ENCODE measurements at regions not wholly inside any gene's neighbourhood (a gene's known extent, or its start where the extent isn't known, plus 50 kb on each side); places are given as distances from the start of the nearest gene placed in this dataset.

DNA sequence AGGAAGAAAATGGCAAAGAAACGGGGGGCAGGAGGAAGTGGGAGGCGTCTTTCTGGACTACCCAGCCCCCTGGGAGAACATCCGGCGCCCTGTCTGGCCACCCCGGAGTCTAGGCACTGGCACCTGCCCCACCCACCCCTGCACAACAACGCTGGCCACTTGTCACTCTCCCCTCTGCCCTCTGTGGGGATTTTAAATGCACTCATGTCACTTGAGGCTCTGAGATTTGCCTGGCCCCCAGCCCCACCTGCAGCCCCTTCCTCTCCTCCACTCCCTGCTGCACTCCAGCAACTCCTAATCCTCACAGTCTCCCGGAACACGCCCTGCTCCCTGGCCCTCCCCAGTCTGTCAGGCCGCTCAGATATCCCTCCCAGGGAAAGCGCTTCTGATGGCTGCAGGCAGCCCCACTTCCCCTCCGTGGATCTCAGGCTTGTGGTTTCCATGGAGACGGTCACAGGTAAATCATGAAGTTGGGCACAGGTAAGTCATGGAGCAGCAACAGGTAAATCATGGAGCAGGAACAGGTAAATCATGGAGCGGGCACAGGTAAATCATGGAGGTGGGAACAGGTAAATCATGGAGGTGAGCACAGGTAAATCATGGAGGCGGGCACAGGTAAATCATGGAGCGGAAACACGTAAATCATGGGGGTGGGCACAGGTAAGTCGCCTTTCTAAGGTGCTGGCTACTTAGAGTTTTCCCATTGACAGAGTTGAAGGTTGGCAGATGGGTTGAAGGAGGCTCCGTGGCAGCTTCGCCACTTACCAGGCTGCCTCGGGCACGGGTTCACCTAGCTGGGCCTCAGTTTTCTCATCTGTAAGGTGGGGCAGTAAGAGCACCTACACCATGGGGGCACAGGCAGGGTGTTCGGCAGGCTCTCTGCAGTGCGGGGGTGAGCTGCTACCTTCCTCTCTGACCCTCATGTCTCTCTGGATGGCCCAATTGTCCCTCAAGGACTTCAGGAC lies 79.0 kb upstream of the SHISAL1 start:
- H3K4me3 ChIP-seq (ENCODE audit: low read depth, low read length), result no peak overlapping the region
- peaks cover 5% of the 10 kb centered on the region for H3K27me3 ChIP-seq (ENCODE audit: control insufficient read depth, insufficient read depth, low read length)
- H3K36me3 ChIP-seq (ENCODE audit: control insufficient read depth, insufficient read depth, low read length), result no peaks in the 10 kb centered on the region
- ChIA-PET CTCF (interaction anchor here (1.7 kb wide), 1 partner anchor 8 kb away, joined by 4 read pairs; no protein-coding TSS in a partner anchor), POLR2A (no interaction called here)
- no peak for TF ChIP-seq CTCF (IDR thresholded peaks at IDR 0.05; ENCODE audit: insufficient read depth, low read depth, low read length)
- DNase-seq (ENCODE audit: low read depth), result no peak

DNA sequence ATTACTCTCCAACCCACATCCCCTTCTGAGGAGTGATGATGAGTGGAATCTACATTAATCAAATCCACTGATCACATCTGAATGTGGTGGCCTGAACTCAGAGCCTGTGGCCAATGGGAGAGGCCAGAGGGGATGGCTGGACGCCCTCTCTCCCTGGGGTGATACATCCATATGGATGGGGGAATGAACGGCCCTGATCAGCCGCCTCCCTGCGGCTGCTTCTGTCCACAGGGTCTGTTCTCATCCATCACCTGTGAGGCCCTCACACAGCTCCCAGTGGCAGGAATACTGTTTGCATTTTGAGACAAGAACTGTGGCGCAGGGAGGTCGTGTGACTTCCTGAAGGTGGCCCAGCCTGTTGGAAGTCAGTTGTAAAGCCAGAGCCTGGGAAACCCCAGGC lies 78.3 kb upstream of the SHISAL1 start:
- TF ChIP-seq CTCF (IDR thresholded peaks at IDR 0.05; ENCODE audit: insufficient read depth, low read depth, low read length), result no peak
- Histone ChIP-seq H3K4me3 (ENCODE audit: low read depth, low read length) (no peak overlapping the region), H3K27me3 (ENCODE audit: control insufficient read depth, insufficient read depth, low read length) (peaks cover 5% of the 10 kb centered on the region), H3K36me3 (ENCODE audit: control insufficient read depth, insufficient read depth, low read length) (no peaks in the 10 kb centered on the region)
- ChIA-PET CTCF (no interaction called here), POLR2A (interaction anchor here (0.9 kb wide), 1 partner anchor 168 kb away, joined by 3 read pairs; no protein-coding TSS in a partner anchor)
- no peak for DNase-seq (ENCODE audit: low read depth)

GRCh38 chr22:44390613-44390970 lies 77.8 kb upstream of the SHISAL1 start:
- TF ChIP-seq CTCF (IDR thresholded peaks at IDR 0.05; ENCODE audit: insufficient read depth, low read depth, low read length), result no peak
- Histone ChIP-seq H3K36me3 (ENCODE audit: control insufficient read depth, insufficient read depth, low read length) (no peaks in the 10 kb centered on the region), H3K4me3 (ENCODE audit: low read depth, low read length) (no peak overlapping the region), H3K27me3 (ENCODE audit: control insufficient read depth, insufficient read depth, low read length) (peaks cover 5% of the 10 kb centered on the region)
- CTCF ChIA-PET, result interaction anchor here (1.6 kb wide), 1 partner anchor 10 kb away, joined by 3 read pairs; no protein-coding TSS in a partner anchor
- POLR2A ChIA-PET, result interaction anchor here (0.9 kb wide), 1 partner anchor 168 kb away, joined by 3 read pairs; no protein-coding TSS in a partner anchor
- no peak for DNase-seq (ENCODE audit: low read depth)

GRCh38 chr22:44389926-44390612 lies 77.3 kb upstream of the SHISAL1 start:
- CTCF ChIA-PET, result interaction anchor here (1.6 kb wide), 1 partner anchor 11 kb away, joined by 3 read pairs; no protein-coding TSS in a partner anchor
- POLR2A ChIA-PET, result interaction anchor here (0.9 kb wide), 1 partner anchor 169 kb away, joined by 3 read pairs; no protein-coding TSS in a partner anchor
- DNase-seq (ENCODE audit: low read depth), result no peak
- Histone ChIP-seq H3K4me3 (ENCODE audit: low read depth, low read length) (no peak overlapping the region), H3K27me3 (ENCODE audit: control insufficient read depth, insufficient read depth, low read length) (peaks cover 5% of the 10 kb centered on the region), H3K36me3 (ENCODE audit: control insufficient read depth, insufficient read depth, low read length) (no peaks in the 10 kb centered on the region)
- TF ChIP-seq CTCF (IDR thresholded peaks at IDR 0.05; ENCODE audit: insufficient read depth, low read depth, low read length), result no peak

GRCh38 chr22:44389181-44389580 lies 76.4 kb upstream of the SHISAL1 start:
- H3K36me3 ChIP-seq (ENCODE audit: control insufficient read depth, insufficient read depth, low read length), result no peaks in the 10 kb centered on the region
- no peak for DNase-seq (ENCODE audit: low read depth)
- H3K4me3 ChIP-seq (ENCODE audit: low read depth, low read length), result no peak overlapping the region
- ChIA-PET CTCF (interaction anchor here (1.6 kb wide), 1 partner anchor 11 kb away, joined by 3 read pairs; no protein-coding TSS in a partner anchor), POLR2A (no interaction called here)
- TF ChIP-seq CTCF (IDR thresholded peaks at IDR 0.05; ENCODE audit: insufficient read depth, low read depth, low read length), result no peak
- peaks cover 7% of the 10 kb centered on the region for H3K27me3 ChIP-seq (ENCODE audit: control insufficient read depth, insufficient read depth, low read length)

Data from BJ (cell line).